Fibroblast of upper back skin (primary cell): ENCODE measurements at regions not wholly inside any gene's neighbourhood (a gene's known extent, or its start where the extent isn't known, plus 50 kb on each side); places are given as distances from the start of the nearest gene placed in this dataset.

ENCODE experiments used
- DNase-seq: peaks from one replicate; pipeline ENCODE4 v3.0.0-alpha.2; 2013

- no peak for DNase-seq
These were observed 78.9 kb upstream of the CXCL14 start for GRCh38 chr5:135657536-135658305.

GRCh38 chr5:135655468-135655815, 76.7 kb upstream of the CXCL14 start:
- DNase-seq, result peak; percentile 4

- DNase-seq, result no peak
These were observed 76.1 kb upstream of the CXCL14 start for GRCh38 chr5:135654761-135655467.

- peak; percentile 17 for DNase-seq
These were observed 72.4 kb upstream of the CXCL14 start for GRCh38 chr5:135651156-135651555.

- no peak for DNase-seq
These were observed 71.3 kb upstream of the CXCL14 start for GRCh38 chr5:135650081-135650480.

- DNase-seq, result no peak
These were observed 70.6 kb upstream of the CXCL14 start for GRCh38 chr5:135649435-135649834.

- DNase-seq, result peak; percentile 2
These were observed 69.3 kb upstream of the CXCL14 start for GRCh38 chr5:135648116-135648515.

- DNase-seq, result no peak
These were observed 66.8 kb upstream of the CXCL14 start for GRCh38 chr5:135645336-135646180.

GRCh38 chr5:135644816-135645215, 66.0 kb upstream of the CXCL14 start:
- DNase-seq, result no peak

- DNase-seq, result no peak
These were observed 65.3 kb upstream of the CXCL14 start for GRCh38 chr5:135643881-135644766.

- no peak for DNase-seq
These were observed 64.1 kb upstream of the CXCL14 start for GRCh38 chr5:135642934-135643333.

- DNase-seq, result no peak
These were observed 63.7 kb upstream of the CXCL14 start for GRCh38 chr5:135642488-135642870.

GRCh38 chr5:135641734-135642487, 63.1 kb upstream of the CXCL14 start:
- no peak for DNase-seq

- no peak for DNase-seq
These were observed 62.5 kb upstream of the CXCL14 start for GRCh38 chr5:135641319-135641718.

- peak; percentile 4 for DNase-seq
These were observed 56.7 kb upstream of the CXCL14 start for GRCh38 chr5:135635451-135635850.

- DNase-seq, result no peak
These were observed 54.0 kb upstream of the CXCL14 start for GRCh38 chr5:135632798-135633197.

GRCh38 chr5:135631391-135631790, 52.6 kb upstream of the CXCL14 start:
- no peak for DNase-seq

GRCh38 chr5:135629666-135630065, 50.9 kb upstream of the CXCL14 start:
- DNase-seq, result no peak

- no peak for DNase-seq
These were observed 50.2 kb upstream of the CXCL14 start for GRCh38 chr5:135628771-135629563.
